SIG-M5 treated with dmso at 0.1 percent for 504 hours (cell line): ENCODE measurements at regions not wholly inside any gene's neighbourhood (a gene's known extent, or its start where the extent isn't known, plus 50 kb on each side); places are given as distances from the start of the nearest gene placed in this dataset.
A peak's percentile ranks its signal among the peaks of the same experiment; 100 is the strongest.
"Not testable (repeated sequence)": the region's sequence is repeated elsewhere in the genome, so short reads cannot be mapped to it uniquely, and the experiment has no call there.

Source experiments
- DNase-seq: peaks from one replicate; lab custom pipeline; 2025; ENCODE audit not compliant: unreplicated experiment; lab: John Stamatoyannopoulos, UW

GRCh38 chr5:15106530-15107283 is 235.1 kb upstream of the ANKH start:
- DNase-seq: no peak

- peak; percentile 46 for DNase-seq
These were observed 234.3 kb upstream of the ANKH start for GRCh38 chr5:15105799-15106393.

- DNase-seq: no peak
These were observed 232.3 kb upstream of the ANKH start for GRCh38 chr5:15103864-15104263.

GRCh38 chr5:15103130-15103529 is 231.6 kb upstream of the ANKH start:
- DNase-seq: no peak

GRCh38 chr5:15097552-15097951 is 226.0 kb upstream of the ANKH start:
- no peak for DNase-seq

GRCh38 chr5:15096686-15097085 is 225.1 kb upstream of the ANKH start:
- DNase-seq: not testable (repeated sequence)

GRCh38 chr5:15092801-15093200 is 221.2 kb upstream of the ANKH start:
- DNase-seq: no peak

GRCh38 chr5:15085671-15086070 is 214.1 kb upstream of the ANKH start:
- no peak for DNase-seq

- DNase-seq: no peak
These were observed 210.5 kb upstream of the ANKH start for GRCh38 chr5:15082096-15082495.

GRCh38 chr5:15080219-15080618 is 208.6 kb upstream of the ANKH start:
- DNase-seq: no peak

GRCh38 chr5:15079566-15079965 is 208.0 kb upstream of the ANKH start:
- DNase-seq: no peak

- DNase-seq: no peak
These were observed 203.1 kb upstream of the ANKH start for GRCh38 chr5:15074651-15075050.

- no peak for DNase-seq
These were observed 201.9 kb upstream of the ANKH start for GRCh38 chr5:15073453-15073852.

GRCh38 chr5:15070907-15071306 is 199.3 kb upstream of the ANKH start:
- DNase-seq: no peak

GRCh38 chr5:15069407-15069905 is 197.9 kb upstream of the ANKH start:
- no peak for DNase-seq

GRCh38 chr5:15065091-15065490 is 193.5 kb upstream of the ANKH start:
- no peak for DNase-seq

GRCh38 chr5:15064396-15064795 is 192.8 kb upstream of the ANKH start:
- no peak for DNase-seq

- no peak for DNase-seq
These were observed 185.5 kb upstream of the ANKH start for GRCh38 chr5:15056988-15057592.

GRCh38 chr5:15044521-15044920 is 172.9 kb upstream of the ANKH start:
- no peak for DNase-seq

GRCh38 chr5:15037247-15037908 is 165.8 kb upstream of the ANKH start:
- DNase-seq: no peak

- no peak for DNase-seq
These were observed 162.8 kb upstream of the ANKH start for GRCh38 chr5:15034379-15034778.

- DNase-seq: no peak
These were observed 159.6 kb upstream of the ANKH start for GRCh38 chr5:15031180-15031579.
